Lower leg skin (tissue), 3 donors: ENCODE measurements at regions not wholly inside any gene's neighbourhood (a gene's known extent, or its start where the extent isn't known, plus 50 kb on each side); places are given as distances from the start of the nearest gene placed in this dataset.

Experiments used
- POLR2A ChIP-seq, 2 donors: fragments of 450-650 bp; IDR thresholded peaks; one replicate each; pipeline ENCODE4 v1.6.1; 2016 to 2017; ENCODE audit warnings: antibody characterized with exemption in 2 of 2, mild to moderate bottlenecking in 1 of 2, moderate library complexity in 1 of 2
- TF ChIP-seq, protein P1 (sequence below), 3 donors: fragments of 450-650 bp; IDR thresholded peaks; one replicate each; pipeline ENCODE4 v1.5.1; 2016; ENCODE audit warnings: antibody characterized with exemption in 3 of 3, mild to moderate bottlenecking in 3 of 3, moderate library complexity in 2 of 3

- TF ChIP-seq, protein P1, sequence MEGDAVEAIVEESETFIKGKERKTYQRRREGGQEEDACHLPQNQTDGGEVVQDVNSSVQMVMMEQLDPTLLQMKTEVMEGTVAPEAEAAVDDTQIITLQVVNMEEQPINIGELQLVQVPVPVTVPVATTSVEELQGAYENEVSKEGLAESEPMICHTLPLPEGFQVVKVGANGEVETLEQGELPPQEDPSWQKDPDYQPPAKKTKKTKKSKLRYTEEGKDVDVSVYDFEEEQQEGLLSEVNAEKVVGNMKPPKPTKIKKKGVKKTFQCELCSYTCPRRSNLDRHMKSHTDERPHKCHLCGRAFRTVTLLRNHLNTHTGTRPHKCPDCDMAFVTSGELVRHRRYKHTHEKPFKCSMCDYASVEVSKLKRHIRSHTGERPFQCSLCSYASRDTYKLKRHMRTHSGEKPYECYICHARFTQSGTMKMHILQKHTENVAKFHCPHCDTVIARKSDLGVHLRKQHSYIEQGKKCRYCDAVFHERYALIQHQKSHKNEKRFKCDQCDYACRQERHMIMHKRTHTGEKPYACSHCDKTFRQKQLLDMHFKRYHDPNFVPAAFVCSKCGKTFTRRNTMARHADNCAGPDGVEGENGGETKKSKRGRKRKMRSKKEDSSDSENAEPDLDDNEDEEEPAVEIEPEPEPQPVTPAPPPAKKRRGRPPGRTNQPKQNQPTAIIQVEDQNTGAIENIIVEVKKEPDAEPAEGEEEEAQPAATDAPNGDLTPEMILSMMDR (IDR thresholded peaks at IDR 0.05), result no peak
- TF ChIP-seq POLR2A (IDR thresholded peaks at IDR 0.05), result no peak
Measured at GRCh38 chr12:124213666-124214347, 81.1 kb upstream of the RFLNA start.
